Colonic mucosa (tissue), 4 donors: ENCODE measurements at regions not wholly inside any gene's neighbourhood (a gene's known extent, or its start where the extent isn't known, plus 50 kb on each side); places are given as distances from the start of the nearest gene placed in this dataset.

Source experiments
- DNase-seq: peaks from one replicate; pipeline ENCODE4 v3.0.0-alpha.2; 2020
- H3K27ac ChIP-seq: fragments of 200-600 bp; one replicate; pipeline ENCODE4 v1.8.0; 2021
- H3K27me3 ChIP-seq: fragments of 200-600 bp; one replicate; pipeline ENCODE4 v1.8.0; 2021
- H3K36me3 ChIP-seq: fragments of 200-600 bp; one replicate; pipeline ENCODE4 v1.8.0; 2021
- H3K4me1 ChIP-seq: fragments of 200-600 bp; one replicate; pipeline ENCODE4 v1.8.0; 2021; ENCODE audit warnings: mild to moderate bottlenecking
- H3K4me3 ChIP-seq: fragments of 200-600 bp; one replicate; pipeline ENCODE4 v1.8.0; 2021
- H3K9ac ChIP-seq, 2 donors: one replicate each; pipeline ENCODE4 v1.7.0; 2013; ENCODE audit warnings: control low read depth in 2 of 2, low read depth in 2 of 2, low read length in 2 of 2
- H3K9me3 ChIP-seq: fragments of 200-600 bp; one replicate; pipeline ENCODE4 v1.8.0; 2021
- CTCF ChIP-seq: fragments of 200-600 bp; IDR thresholded peaks from one replicate; pipeline ENCODE4 v1.8.0; 2022; ENCODE audit warnings: antibody characterized with exemption, mild to moderate bottlenecking
- intact Hi-C: fragments of 100-400 bp; cut with DNase I; formaldehyde crosslinking; loops from one replicate; pipeline ENCODE4 v1.14.1; 2022
- donor health status: healthy.
- donor health status: DM: no; HTN: no; CAD: no.
- donor health status: DM: no; HTN: no; CAD: no.

- DNase-seq, result no peak
- Histone ChIP-seq H3K27me3 (no peaks in the 10 kb centered on the region), H3K36me3 (no peaks in the 10 kb centered on the region), H3K4me1 (no peaks in the 10 kb centered on the region), H3K27ac (no peak overlapping the region), H3K4me3 (no peak overlapping the region), H3K9ac (no peak overlapping the region), H3K9me3 (no peaks in the 10 kb centered on the region)
- intact Hi-C loops, result no loop called here
- no peak for TF ChIP-seq CTCF
These were observed 432.2 kb upstream of the GHITM start for GRCh38 chr10:83706952-83707582.

GRCh38 chr10:83713423-83713822, 425.9 kb upstream of the GHITM start:
- H3K27me3 ChIP-seq, result no peaks in the 10 kb centered on the region
- no peak overlapping the region for H3K9ac ChIP-seq
- no peak for DNase-seq
- H3K9me3 ChIP-seq, result no peaks in the 10 kb centered on the region
- intact Hi-C loops, result no loop called here
- no peak overlapping the region for H3K4me3 ChIP-seq
- no peaks in the 10 kb centered on the region for H3K4me1 ChIP-seq
- no peak overlapping the region for H3K27ac ChIP-seq
- no peaks in the 10 kb centered on the region for H3K36me3 ChIP-seq
- no peak for TF ChIP-seq CTCF

DNA sequence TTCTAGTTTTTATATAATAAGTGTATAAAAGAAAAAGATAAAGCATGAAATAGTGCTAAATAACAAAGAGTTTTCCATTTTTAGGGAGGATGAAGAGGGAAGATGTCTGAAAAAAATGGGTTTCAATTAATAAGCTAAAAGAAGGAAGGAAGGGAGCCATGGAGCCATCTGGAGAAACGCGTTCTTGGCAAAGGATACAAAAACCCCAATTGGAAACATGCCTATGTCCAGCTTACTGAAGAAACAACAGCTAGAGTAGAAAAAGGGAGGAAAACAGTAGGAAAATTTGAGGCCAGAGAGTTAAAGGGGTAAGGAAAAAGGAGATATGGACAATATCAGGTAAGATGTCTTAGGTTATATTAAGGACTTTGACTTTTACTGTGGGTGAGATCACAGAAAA, 416.2 kb upstream of the GHITM start:
- Histone ChIP-seq H3K27ac (no peak overlapping the region), H3K36me3 (no peaks in the 10 kb centered on the region), H3K27me3 (no peaks in the 10 kb centered on the region), H3K9ac (no peak overlapping the region), H3K4me3 (no peak overlapping the region), H3K4me1 (no peaks in the 10 kb centered on the region), H3K9me3 (no peaks in the 10 kb centered on the region)
- TF ChIP-seq CTCF, result no peak
- no peak for DNase-seq
- intact Hi-C loops, result no loop called here

- Histone ChIP-seq H3K4me3 (no peak overlapping the region), H3K9ac (no peak overlapping the region), H3K9me3 (no peaks in the 10 kb centered on the region), H3K27ac (no peak overlapping the region), H3K4me1 (no peaks in the 10 kb centered on the region), H3K27me3 (no peaks in the 10 kb centered on the region), H3K36me3 (no peaks in the 10 kb centered on the region)
- no peak for TF ChIP-seq CTCF
- intact Hi-C loops, result no loop called here
- DNase-seq, result no peak
These were observed 414.7 kb upstream of the GHITM start for GRCh38 chr10:83724471-83725241.

DNA sequence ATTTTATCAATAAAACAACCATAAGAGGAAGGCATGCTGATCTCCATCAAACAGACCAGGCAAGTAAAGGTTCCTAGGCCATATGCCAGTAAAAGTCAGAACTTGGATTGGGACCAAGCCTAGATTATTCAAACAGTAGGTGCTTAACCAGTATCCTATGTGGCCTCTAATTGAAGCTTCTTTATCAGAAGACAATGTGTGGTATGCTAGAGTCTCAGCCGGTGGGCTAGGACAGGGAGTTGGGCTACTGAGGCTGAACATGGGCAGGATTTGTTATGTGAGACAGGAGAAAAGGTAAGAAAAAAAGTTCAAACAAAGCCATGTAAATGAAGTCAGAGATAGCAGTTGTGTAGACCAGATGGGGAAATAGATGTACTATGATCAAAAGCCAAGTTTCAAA, 413.7 kb upstream of the GHITM start:
- Histone ChIP-seq H3K4me3 (no peak overlapping the region), H3K27ac (no peak overlapping the region), H3K9me3 (no peaks in the 10 kb centered on the region), H3K27me3 (no peaks in the 10 kb centered on the region), H3K4me1 (no peaks in the 10 kb centered on the region), H3K36me3 (no peaks in the 10 kb centered on the region), H3K9ac (no peak overlapping the region)
- no peak for DNase-seq
- no peak for TF ChIP-seq CTCF
- intact Hi-C loops, result no loop called here
